Gastroesophageal sphincter (tissue), 4 donors: ENCODE measurements at regions not wholly inside any gene's neighbourhood (a gene's known extent, or its start where the extent isn't known, plus 50 kb on each side); places are given as distances from the start of the nearest gene placed in this dataset.

Source experiments
- ATAC-seq: fragments of 150-250 bp; one replicate; pipeline ENCODE4 v1.9.1; 2016; ENCODE audit warnings: mild to moderate bottlenecking, moderate library complexity
- H3K27ac ChIP-seq, 4 donors: fragments of 200-600 bp; sonication (generic) in 3 of 4; 1 replicate in 3 of 4; 2 replicates in 1 of 4; pipeline ENCODE4 v1.5.1; 2016 to 2019
- H3K27me3 ChIP-seq: fragments of 200-600 bp; sonication (generic); one replicate; pipeline ENCODE4 v1.5.1; 2019
- H3K36me3 ChIP-seq, 2 donors: fragments of 200-600 bp; sonication (generic); one replicate each; pipeline ENCODE4 v1.5.1; 2019; ENCODE audit warnings: control low read depth in 1 of 2
- H3K4me1 ChIP-seq, 3 donors: fragments of 200-600 bp; sonication (generic); 1 replicate in 2 of 3; 2 replicates in 1 of 3; pipeline ENCODE4 v1.5.1; 2016 to 2019; ENCODE audit warnings: control low read depth in 2 of 3
- H3K4me3 ChIP-seq, 2 donors: fragments of 200-600 bp; sonication (generic); one replicate each; pipeline ENCODE4 v1.5.1; 2019; ENCODE audit warnings: mild to moderate bottlenecking in 1 of 2, moderate library complexity in 1 of 2
- H3K9me3 ChIP-seq, 3 donors: fragments of 200-600 bp; sonication (generic); one replicate each; pipeline ENCODE4 v1.5.1; 2017 to 2019; ENCODE audit warnings: control low read depth in 2 of 3
- CTCF ChIP-seq, 4 experiments: fragments of 200-600 bp in 2 of 4; fragments of 450-650 bp in 2 of 4; sonication (generic) in 1 of 4; IDR thresholded peaks; one replicate each; pipeline ENCODE4 v1.5.1; 2017 to 2019; ENCODE audit warnings: antibody characterized with exemption in 4 of 4, mild to moderate bottlenecking in 2 of 4, moderate library complexity in 2 of 4
- EP300 ChIP-seq: sonication (generic); formaldehyde crosslinking; IDR thresholded peaks from one replicate; pipeline ENCODE4 v1.6.1; 2017; ENCODE audit warnings: antibody characterized with exemption, mild to moderate bottlenecking
- POLR2A ChIP-seq, 2 donors: fragments of 450-650 bp; IDR thresholded peaks; one replicate each; pipeline ENCODE4 v1.6.1; 2017; ENCODE audit warnings: antibody characterized with exemption in 2 of 2, mild to moderate bottlenecking in 2 of 2, moderate library complexity in 1 of 2
- POLR2AphosphoS5 ChIP-seq: sonication (generic); formaldehyde crosslinking; IDR thresholded peaks from one replicate; pipeline ENCODE4 v1.6.1; 2017; ENCODE audit warnings: antibody characterized with exemption
- WGBS, 2 donors: methylation state at CpG; one replicate each; pipeline ENCODE4 v1.1.5; 2018; ENCODE audit warnings: low coverage in 1 of 2; 5-methylcytosine and 5-hydroxymethylcytosine counted together

- Histone ChIP-seq H3K4me1 (no peaks in the 10 kb centered on the region), H3K27ac (no peak overlapping the region), H3K36me3 (no peaks in the 10 kb centered on the region), H3K27me3 (no peaks in the 10 kb centered on the region), H3K9me3 (no peaks in the 10 kb centered on the region), H3K4me3 (no peak overlapping the region)
- TF ChIP-seq EP300 (no peak), POLR2A (IDR thresholded peaks at IDR 0.05) (no peak), CTCF (IDR thresholded peaks at IDR 0.05) (no peak), POLR2AphosphoS5 (no peak)
- 56 to 63% methylated on average over 2 of the region's 2 CpGs for WGBS, 2 donors
- no peak for ATAC-seq
These were observed 197.8 kb downstream of the ANXA1 start for GRCh38 chr9:73349476-73349875.

GRCh38 chr9:73357607-73358006 is 205.9 kb downstream of the ANXA1 start:
- H3K27ac ChIP-seq: no peak overlapping the region
- no peak for ATAC-seq
- H3K36me3 ChIP-seq: no peaks in the 10 kb centered on the region
- 32 to 33% methylated on average over 3 of the region's 3 CpGs for WGBS, 2 donors
- no peak for TF ChIP-seq POLR2A (IDR thresholded peaks at IDR 0.05)
- TF ChIP-seq POLR2AphosphoS5: no peak
- no peak for TF ChIP-seq EP300
- no peak for TF ChIP-seq CTCF (IDR thresholded peaks at IDR 0.05)
- H3K9me3 ChIP-seq: no peaks in the 10 kb centered on the region
- H3K4me1 ChIP-seq: no peaks in the 10 kb centered on the region
- H3K4me3 ChIP-seq: no peak overlapping the region
- H3K27me3 ChIP-seq: no peaks in the 10 kb centered on the region

- H3K4me3 ChIP-seq: no peak overlapping the region
- no peaks in the 10 kb centered on the region for H3K27me3 ChIP-seq
- H3K36me3 ChIP-seq: no peaks in the 10 kb centered on the region
- H3K27ac ChIP-seq: no peak overlapping the region
- no peak for TF ChIP-seq EP300
- WGBS, 2 donors: 28 to 44% methylated on average over 1 of the region's 1 CpG
- H3K4me1 ChIP-seq: no peaks in the 10 kb centered on the region
- ATAC-seq: no peak
- H3K9me3 ChIP-seq: no peaks in the 10 kb centered on the region
These were observed 218.4 kb downstream of the ANXA1 start for GRCh38 chr9:73370053-73370452.

- WGBS, 2 donors: 31 to 67% methylated on average over 1 to 2 of the region's 2 CpGs
- Histone ChIP-seq H3K4me1 (no peaks in the 10 kb centered on the region), H3K27me3 (no peaks in the 10 kb centered on the region), H3K27ac (no peak overlapping the region), H3K36me3 (no peaks in the 10 kb centered on the region), H3K9me3 (no peaks in the 10 kb centered on the region), H3K4me3 (no peak overlapping the region)
- no peak for ATAC-seq
- TF ChIP-seq POLR2AphosphoS5 (no peak), CTCF (IDR thresholded peaks at IDR 0.05) (no peak), POLR2A (IDR thresholded peaks at IDR 0.05) (no peak)
These were observed 220.1 kb downstream of the ANXA1 start for GRCh38 chr9:73371801-73372200.

- no peak for ATAC-seq
- TF ChIP-seq CTCF (IDR thresholded peaks at IDR 0.05) (no peak), POLR2AphosphoS5 (no peak), POLR2A (IDR thresholded peaks at IDR 0.05) (no peak), EP300 (no peak)
- Histone ChIP-seq H3K27me3 (no peaks in the 10 kb centered on the region), H3K4me1 (no peaks in the 10 kb centered on the region), H3K36me3 (no peaks in the 10 kb centered on the region), H3K9me3 (peaks cover 0 to 9% (median 0%) of the 10 kb centered on the region in 3 donors), H3K4me3 (no peak overlapping the region), H3K27ac (no peak overlapping the region)
- 72% methylated on average over 3 of the region's 3 CpGs; no CpG with 5 or more reads in 1 of the 2 donors for WGBS, 2 donors
These were observed 228.7 kb downstream of the ANXA1 start for GRCh38 chr9:73380411-73380810.
